Stomach (tissue), 4 donors: ENCODE measurements at regions not wholly inside any gene's neighbourhood (a gene's known extent, or its start where the extent isn't known, plus 50 kb on each side); places are given as distances from the start of the nearest gene placed in this dataset.

Experiments
- POLR2A ChIP-seq, 4 donors: fragments of 450-650 bp; IDR thresholded peaks; one replicate each; pipeline ENCODE4 v1.6.1; 2016; ENCODE audit warnings: antibody characterized with exemption in 4 of 4, control low read depth in 2 of 4, mild to moderate bottlenecking in 1 of 4, moderate library complexity in 1 of 4
- POLR2AphosphoS5 ChIP-seq, 3 donors: sonication (generic); formaldehyde crosslinking; IDR thresholded peaks; one replicate each; pipeline ENCODE4 v1.6.1; 2016; ENCODE audit warnings: antibody characterized with exemption in 3 of 3
- TF ChIP-seq, protein P1 (sequence below), 7 experiments: fragments of 450-650 bp in 4 of 7; fragments of 200-600 bp in 3 of 7; sonication (generic) in 3 of 7; IDR thresholded peaks; one replicate each; pipeline ENCODE4 v1.5.1; 2016 to 2019; ENCODE audit warnings: antibody characterized with exemption in 7 of 7, control low read depth in 2 of 7, mild to moderate bottlenecking in 1 of 7

DNA sequence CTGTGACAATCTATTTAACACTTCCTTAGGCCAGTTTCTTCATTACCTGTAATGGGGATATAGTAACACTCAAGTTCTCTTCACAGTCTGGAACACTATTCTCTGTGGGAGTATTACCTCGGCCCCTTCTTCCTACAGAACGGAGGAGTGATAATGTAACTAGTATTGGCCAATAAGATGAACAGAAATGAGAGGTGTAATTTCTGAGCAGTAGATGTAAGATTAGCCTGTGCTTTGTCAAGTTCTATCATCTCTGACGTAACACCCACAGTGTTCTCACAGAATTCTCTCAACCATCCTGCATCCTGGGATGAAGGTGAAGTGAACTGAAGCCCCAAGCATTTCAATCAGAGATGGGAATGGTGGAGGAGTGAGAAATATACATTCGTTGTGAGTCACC, 65.2 kb upstream of the TOP3B start:
- TF ChIP-seq POLR2A (IDR thresholded peaks at IDR 0.05) (no peak), POLR2AphosphoS5 (IDR thresholded peaks at IDR 0.05) (no peak)
- TF ChIP-seq, protein P1, sequence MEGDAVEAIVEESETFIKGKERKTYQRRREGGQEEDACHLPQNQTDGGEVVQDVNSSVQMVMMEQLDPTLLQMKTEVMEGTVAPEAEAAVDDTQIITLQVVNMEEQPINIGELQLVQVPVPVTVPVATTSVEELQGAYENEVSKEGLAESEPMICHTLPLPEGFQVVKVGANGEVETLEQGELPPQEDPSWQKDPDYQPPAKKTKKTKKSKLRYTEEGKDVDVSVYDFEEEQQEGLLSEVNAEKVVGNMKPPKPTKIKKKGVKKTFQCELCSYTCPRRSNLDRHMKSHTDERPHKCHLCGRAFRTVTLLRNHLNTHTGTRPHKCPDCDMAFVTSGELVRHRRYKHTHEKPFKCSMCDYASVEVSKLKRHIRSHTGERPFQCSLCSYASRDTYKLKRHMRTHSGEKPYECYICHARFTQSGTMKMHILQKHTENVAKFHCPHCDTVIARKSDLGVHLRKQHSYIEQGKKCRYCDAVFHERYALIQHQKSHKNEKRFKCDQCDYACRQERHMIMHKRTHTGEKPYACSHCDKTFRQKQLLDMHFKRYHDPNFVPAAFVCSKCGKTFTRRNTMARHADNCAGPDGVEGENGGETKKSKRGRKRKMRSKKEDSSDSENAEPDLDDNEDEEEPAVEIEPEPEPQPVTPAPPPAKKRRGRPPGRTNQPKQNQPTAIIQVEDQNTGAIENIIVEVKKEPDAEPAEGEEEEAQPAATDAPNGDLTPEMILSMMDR (IDR thresholded peaks at IDR 0.05) = no peak
